Keratinocyte (primary cell): ENCODE measurements at regions not wholly inside any gene's neighbourhood (a gene's known extent, or its start where the extent isn't known, plus 50 kb on each side); places are given as distances from the start of the nearest gene placed in this dataset.

Experiments
- DNase-seq: peaks from one replicate; pipeline ENCODE4 v3.0.0-alpha.2; 2011; ENCODE audit warnings: low read depth, missing footprints, low spot score
- FAIRE-seq: peaks from 2 replicates; lab custom pipeline; 2011; peaks lifted over from hg19 to GRCh38; lab: Jason Lieb, UNC
- H2AFZ ChIP-seq: 2 replicates; pipeline ENCODE4 v1.6.0; 2012; ENCODE audit warnings: low read length, control low read depth, inconsistent platforms; ENCODE audit not compliant: control insufficient read depth
- H3K27ac ChIP-seq: 2 replicates; pipeline ENCODE4 v1.5.1; 2011; ENCODE audit warnings: low read length; ENCODE audit not compliant: control insufficient read depth, insufficient read depth
- H3K27me3 ChIP-seq: 3 replicates; pipeline ENCODE4 v1.6.0; 2011; ENCODE audit warnings: low read length; ENCODE audit not compliant: control insufficient read depth, insufficient read depth; ENCODE audit errors: extremely low read depth
- H3K36me3 ChIP-seq, 2 experiments: 2 replicates in 1 of 2; 3 replicates in 1 of 2; pipeline ENCODE4 v1.5.1; 2011; ENCODE audit warnings: low read length in 2 of 2, mild to moderate bottlenecking in 1 of 2; ENCODE audit not compliant: control insufficient read depth in 2 of 2, insufficient read depth in 2 of 2; ENCODE audit errors: extremely low read depth in 1 of 2
- H3K4me1 ChIP-seq: 3 replicates; pipeline ENCODE4 v1.5.1; 2011; ENCODE audit warnings: low read length; ENCODE audit not compliant: control insufficient read depth, insufficient read depth; ENCODE audit errors: extremely low read depth
- H3K4me2 ChIP-seq: 3 replicates; pipeline ENCODE4 v1.6.0; 2011; ENCODE audit warnings: low read depth, low read length; ENCODE audit not compliant: control insufficient read depth, insufficient read depth; ENCODE audit errors: extremely low read depth
- H3K4me3 ChIP-seq, 3 experiments: fragments of 200-600 bp in 1 of 3; sonication (generic) in 1 of 3; 2 replicates in 2 of 3; 3 replicates in 1 of 3; pipeline ENCODE4 v1.5.1; 2011 to 2016; ENCODE audit warnings: low read length in 3 of 3, mild to moderate bottlenecking in 3 of 3, control low read depth in 2 of 3, inconsistent platforms in 1 of 3, low read depth in 1 of 3, mixed read lengths in 1 of 3, mixed run types in 1 of 3, moderate library complexity in 1 of 3; ENCODE audit not compliant: control insufficient read depth in 2 of 3, insufficient read depth in 2 of 3; ENCODE audit errors: extremely low read depth in 1 of 3
- H3K79me2 ChIP-seq: 2 replicates; pipeline ENCODE4 v1.6.0; 2012; ENCODE audit warnings: low read length; ENCODE audit not compliant: control insufficient read depth, insufficient read depth
- H3K9ac ChIP-seq: 3 replicates; pipeline ENCODE4 v1.6.0; 2011; ENCODE audit warnings: low read length; ENCODE audit not compliant: control insufficient read depth, insufficient read depth; ENCODE audit errors: extremely low read depth
- H3K9me1 ChIP-seq: 3 replicates; pipeline ENCODE4 v1.6.0; 2011; ENCODE audit warnings: low read length; ENCODE audit not compliant: control insufficient read depth, insufficient read depth; ENCODE audit errors: extremely low read depth
- H3K9me3 ChIP-seq: 2 replicates; pipeline ENCODE4 v1.5.1; 2012; ENCODE audit warnings: low read depth, low read length; ENCODE audit not compliant: control insufficient read depth
- H4K20me1 ChIP-seq: 3 replicates; pipeline ENCODE4 v1.6.0; 2011; ENCODE audit warnings: low read length; ENCODE audit not compliant: control insufficient read depth, insufficient read depth; ENCODE audit errors: extremely low read depth
- CTCF ChIP-seq, 3 experiments: IDR thresholded peaks in 1 of 3; conservative IDR thresholded peaks in 1 of 3; optimal IDR thresholded peaks in 1 of 3; 2 replicates in 2 of 3; 3 replicates in 1 of 3; pipeline versions ENCODE3 to v1.5.1; 2011; ENCODE audit warnings: low read length in 3 of 3, mild to moderate bottlenecking in 3 of 3, moderate library complexity in 2 of 3, control low read depth in 1 of 3, inconsistent platforms in 1 of 3; ENCODE audit not compliant: insufficient read depth in 2 of 3; ENCODE audit errors: extremely low read depth in 1 of 3
- EZH2 ChIP-seq: IDR thresholded peaks from one replicate; pipeline ENCODE4 v1.6.1; 2012; ENCODE audit warnings: inconsistent platforms, mild to moderate bottlenecking, low read length, moderate library complexity
- dilution Hi-C: fragments of 300-500 bp; cut with MboI; formaldehyde crosslinking; loops from one replicate; pipeline ENCODE4 v1.7.0; 2020; ENCODE audit warnings: low sequenced_read_pairs; ENCODE audit not compliant: extremely low pct_ligation_motif_present

GRCh38 chr6:26246058-26246457, 118.9 kb upstream of the BTN3A2 start:
- Histone ChIP-seq H3K36me3 (no peaks in the 10 kb centered on the region), H3K9me1 (no peaks in the 10 kb centered on the region), H3K27me3 (no peaks in the 10 kb centered on the region), H2AFZ (no peak overlapping the region), H3K4me3 (no peak overlapping the region), H4K20me1 (no peaks in the 10 kb centered on the region), H3K4me1 (peaks cover 7% of the 10 kb centered on the region), H3K27ac (no peak overlapping the region), H3K9me3 (no peaks in the 10 kb centered on the region), H3K79me2 (no peaks in the 10 kb centered on the region), H3K4me2 (no peak overlapping the region), H3K9ac (no peak overlapping the region)
- no peak for FAIRE-seq
- dilution Hi-C loops: no loop called here
- no peak for DNase-seq
- TF ChIP-seq EZH2: no peak
- TF ChIP-seq CTCF (optimal IDR thresholded peaks at IDR 0.05 in 1 of 3, IDR thresholded peaks at IDR 0.05 in 1 of 3, conservative IDR thresholded peaks at IDR 0.05 in 1 of 3; ENCODE audit: extremely low read depth in 1 of 3, insufficient read depth in 2 of 3, low read length in 3 of 3): no peak

- DNase-seq (no peak), FAIRE-seq (no peak)
- dilution Hi-C loops: no loop called here
- H3K9ac ChIP-seq: no peak overlapping the region
- H4K20me1 ChIP-seq: no peaks in the 10 kb centered on the region
- H3K4me2 ChIP-seq: no peak overlapping the region
- no peaks in the 10 kb centered on the region for H3K9me1 ChIP-seq
- peaks cover 7% of the 10 kb centered on the region for H3K4me1 ChIP-seq
- H3K79me2 ChIP-seq: no peaks in the 10 kb centered on the region
- H3K9me3 ChIP-seq: no peaks in the 10 kb centered on the region
- TF ChIP-seq EZH2: no peak
- H3K27me3 ChIP-seq: no peaks in the 10 kb centered on the region
- H3K27ac ChIP-seq: no peak overlapping the region
- no peak overlapping the region for H3K4me3 ChIP-seq
- H3K36me3 ChIP-seq: no peaks in the 10 kb centered on the region
- H2AFZ ChIP-seq: no peak overlapping the region
These were observed 118.4 kb upstream of the BTN3A2 start for GRCh38 chr6:26246553-26246952.

GRCh38 chr6:26249707-26249956, 115.4 kb upstream of the BTN3A2 start:
- Histone ChIP-seq H3K9ac (peak overlapping the region; percentile 77), H3K4me2 (peak overlapping the region; percentile 96), H3K27me3 (no peaks in the 10 kb centered on the region), H3K9me3 (no peaks in the 10 kb centered on the region), H3K4me3 (peak overlapping the region; percentile 50 to 73 (median 70)), H3K27ac (peak overlapping the region; percentile 65), H4K20me1 (no peaks in the 10 kb centered on the region), H3K9me1 (no peaks in the 10 kb centered on the region), H3K79me2 (no peaks in the 10 kb centered on the region), H2AFZ (peak overlapping the region; percentile 91), H3K4me1 (peaks cover 9% of the 10 kb centered on the region), H3K36me3 (no peaks in the 10 kb centered on the region)
- TF ChIP-seq CTCF (optimal IDR thresholded peaks at IDR 0.05 in 1 of 3, IDR thresholded peaks at IDR 0.05 in 1 of 3, conservative IDR thresholded peaks at IDR 0.05 in 1 of 3; ENCODE audit: extremely low read depth in 1 of 3, insufficient read depth in 2 of 3, low read length in 3 of 3): no peak
- no peak for TF ChIP-seq EZH2
- DNase-seq: no peak
- FAIRE-seq: no peak
- dilution Hi-C loops: no loop called here
